Calu3 (cell line): ENCODE measurements at regions not wholly inside any gene's neighbourhood (a gene's known extent, or its start where the extent isn't known, plus 50 kb on each side); places are given as distances from the start of the nearest gene placed in this dataset.

Source experiments
- BruUV-seq: library from RNA; stranded (reverse); fragments of 400-500 nt; replicated peaks from 2 replicates; lab custom pipeline; 2021; lab: Mats Ljungman, UMichigan
- CTCF ChIA-PET: fragments of 300-600 bp; sonication (Branson Sonifier 250); formaldehyde crosslinking; loops from one replicate; lab custom pipeline; 2022; ENCODE audit warnings: antibody characterized with exemption; lab: Charles Lee
- DNase-seq: peaks from one replicate; pipeline ENCODE4 v3.0.0; 2022
- H3K27ac Mint-ChIP-seq: one replicate; pipeline ENCODE4 v1.8.0; 2022; ENCODE audit warnings: mixed read lengths; ENCODE audit not compliant: unreplicated experiment
- H3K27me3 Mint-ChIP-seq: one replicate; pipeline ENCODE4 v1.8.0; 2022; ENCODE audit warnings: mixed read lengths; ENCODE audit not compliant: unreplicated experiment
- H3K36me3 Mint-ChIP-seq: one replicate; pipeline ENCODE4 v1.8.0; 2022; ENCODE audit warnings: mild to moderate bottlenecking, moderate library complexity, mixed read lengths; ENCODE audit not compliant: insufficient read depth, unreplicated experiment
- H3K4me1 Mint-ChIP-seq: one replicate; pipeline ENCODE4 v1.8.0; 2022; ENCODE audit warnings: mild to moderate bottlenecking, low read depth, mixed read lengths; ENCODE audit not compliant: unreplicated experiment
- H3K4me3 Mint-ChIP-seq: one replicate; pipeline ENCODE4 v1.8.0; 2022; ENCODE audit warnings: mild to moderate bottlenecking, low read depth, moderate library complexity, mixed read lengths; ENCODE audit not compliant: unreplicated experiment
- H3K9me3 Mint-ChIP-seq: one replicate; pipeline ENCODE4 v1.8.0; 2022; ENCODE audit warnings: low read depth, mixed read lengths; ENCODE audit not compliant: unreplicated experiment
- intact Hi-C: fragments of 100-400 bp; cut with micrococcal nuclease; formaldehyde crosslinking; loops from one replicate; pipeline ENCODE4 v1.10.0; 2022; ENCODE audit not compliant: unreplicated experiment
- TF ChIP-seq, protein P1 (sequence below): fragments of 200-600 bp; IDR thresholded peaks from one replicate; pipeline ENCODE4 v1.8.0; 2022; ENCODE audit warnings: antibody characterized with exemption; ENCODE audit not compliant: unreplicated experiment

DNA sequence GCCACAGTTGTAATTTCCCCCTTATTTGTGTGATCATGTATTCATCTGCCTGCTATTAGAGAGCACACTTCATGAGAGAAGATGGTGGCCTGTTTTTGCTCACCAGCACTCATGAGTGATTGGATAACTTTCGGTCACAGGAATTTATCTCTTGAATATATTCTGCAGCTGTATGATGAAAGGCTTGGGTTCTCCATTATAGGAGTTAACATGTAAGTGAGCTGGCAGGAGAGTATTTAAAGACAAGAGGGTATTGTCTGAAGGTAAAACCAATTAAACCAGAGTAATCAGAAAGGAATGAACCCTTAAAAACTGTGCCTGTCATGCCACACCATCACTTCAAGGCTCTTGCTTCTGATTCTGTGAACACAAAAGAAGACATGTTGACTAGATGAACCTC is 574.9 kb upstream of the CAMK1G start:
- CTCF ChIA-PET = interaction anchor here (0.6 kb wide), 1 partner anchor 666 kb away, joined by 4 read pairs; no protein-coding TSS in a partner anchor
- H3K27me3 Mint-ChIP-seq = peaks cover 12% of the 10 kb centered on the region
- no peaks in the 10 kb centered on the region for H3K36me3 Mint-ChIP-seq
- TF ChIP-seq, protein P1, sequence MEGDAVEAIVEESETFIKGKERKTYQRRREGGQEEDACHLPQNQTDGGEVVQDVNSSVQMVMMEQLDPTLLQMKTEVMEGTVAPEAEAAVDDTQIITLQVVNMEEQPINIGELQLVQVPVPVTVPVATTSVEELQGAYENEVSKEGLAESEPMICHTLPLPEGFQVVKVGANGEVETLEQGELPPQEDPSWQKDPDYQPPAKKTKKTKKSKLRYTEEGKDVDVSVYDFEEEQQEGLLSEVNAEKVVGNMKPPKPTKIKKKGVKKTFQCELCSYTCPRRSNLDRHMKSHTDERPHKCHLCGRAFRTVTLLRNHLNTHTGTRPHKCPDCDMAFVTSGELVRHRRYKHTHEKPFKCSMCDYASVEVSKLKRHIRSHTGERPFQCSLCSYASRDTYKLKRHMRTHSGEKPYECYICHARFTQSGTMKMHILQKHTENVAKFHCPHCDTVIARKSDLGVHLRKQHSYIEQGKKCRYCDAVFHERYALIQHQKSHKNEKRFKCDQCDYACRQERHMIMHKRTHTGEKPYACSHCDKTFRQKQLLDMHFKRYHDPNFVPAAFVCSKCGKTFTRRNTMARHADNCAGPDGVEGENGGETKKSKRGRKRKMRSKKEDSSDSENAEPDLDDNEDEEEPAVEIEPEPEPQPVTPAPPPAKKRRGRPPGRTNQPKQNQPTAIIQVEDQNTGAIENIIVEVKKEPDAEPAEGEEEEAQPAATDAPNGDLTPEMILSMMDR = no peak
- intact Hi-C loops = loop anchor here (10.0 kb wide), 1 partner anchor 354 kb away; no protein-coding TSS in a partner anchor
- peaks cover 6% of the 10 kb centered on the region for H3K9me3 Mint-ChIP-seq
- BruUV-seq = no TSS peak
- no peak for DNase-seq
- H3K4me3 Mint-ChIP-seq = no peak overlapping the region
- H3K27ac Mint-ChIP-seq = no peak overlapping the region
- H3K4me1 Mint-ChIP-seq = no peaks in the 10 kb centered on the region

DNA sequence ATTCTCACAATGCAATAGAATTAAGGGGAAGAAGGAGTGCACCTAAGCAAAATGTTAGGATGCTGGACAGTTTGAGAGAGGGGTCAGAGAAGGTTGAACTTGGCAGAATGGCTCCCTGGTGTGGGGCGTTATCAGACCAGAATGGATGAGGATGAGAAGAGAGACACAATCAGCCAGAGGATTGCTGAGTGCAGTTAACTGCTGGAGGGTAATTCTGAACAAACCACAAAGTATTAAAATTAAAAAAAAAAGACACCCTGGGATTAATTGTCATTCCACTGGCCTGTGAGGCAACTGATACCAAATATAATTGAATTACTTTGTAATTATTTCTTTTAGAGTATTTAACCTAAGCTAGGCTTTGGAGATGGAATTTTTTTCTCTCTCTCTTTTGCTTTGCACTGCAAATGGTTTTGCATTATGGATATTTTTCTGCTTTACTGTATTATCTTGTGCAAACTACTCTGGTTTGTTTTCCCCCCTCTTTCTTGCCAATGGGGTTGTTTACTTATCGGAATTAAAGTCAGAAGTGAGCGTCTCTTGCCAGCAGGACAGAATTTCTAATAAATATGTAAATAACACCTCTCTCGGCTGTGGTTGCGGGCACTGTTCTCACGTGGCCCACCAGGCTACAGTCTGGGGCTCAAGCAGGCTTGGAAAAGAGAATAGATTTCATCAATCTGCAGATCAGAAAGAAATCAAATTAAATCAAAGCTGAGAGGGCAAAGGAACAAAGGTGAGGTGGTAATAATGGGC is 572.9 kb upstream of the CAMK1G start:
- Mint-ChIP-seq H3K9me3 (peaks cover 11% of the 10 kb centered on the region), H3K4me3 (no peak overlapping the region), H3K27ac (no peak overlapping the region), H3K36me3 (no peaks in the 10 kb centered on the region), H3K4me1 (no peaks in the 10 kb centered on the region), H3K27me3 (peaks cover 8% of the 10 kb centered on the region)
- intact Hi-C loops = no loop called here
- BruUV-seq = no TSS peak
- no peak for DNase-seq
- CTCF ChIA-PET = no interaction called here
- TF ChIP-seq, protein P1 = no peak

DNA sequence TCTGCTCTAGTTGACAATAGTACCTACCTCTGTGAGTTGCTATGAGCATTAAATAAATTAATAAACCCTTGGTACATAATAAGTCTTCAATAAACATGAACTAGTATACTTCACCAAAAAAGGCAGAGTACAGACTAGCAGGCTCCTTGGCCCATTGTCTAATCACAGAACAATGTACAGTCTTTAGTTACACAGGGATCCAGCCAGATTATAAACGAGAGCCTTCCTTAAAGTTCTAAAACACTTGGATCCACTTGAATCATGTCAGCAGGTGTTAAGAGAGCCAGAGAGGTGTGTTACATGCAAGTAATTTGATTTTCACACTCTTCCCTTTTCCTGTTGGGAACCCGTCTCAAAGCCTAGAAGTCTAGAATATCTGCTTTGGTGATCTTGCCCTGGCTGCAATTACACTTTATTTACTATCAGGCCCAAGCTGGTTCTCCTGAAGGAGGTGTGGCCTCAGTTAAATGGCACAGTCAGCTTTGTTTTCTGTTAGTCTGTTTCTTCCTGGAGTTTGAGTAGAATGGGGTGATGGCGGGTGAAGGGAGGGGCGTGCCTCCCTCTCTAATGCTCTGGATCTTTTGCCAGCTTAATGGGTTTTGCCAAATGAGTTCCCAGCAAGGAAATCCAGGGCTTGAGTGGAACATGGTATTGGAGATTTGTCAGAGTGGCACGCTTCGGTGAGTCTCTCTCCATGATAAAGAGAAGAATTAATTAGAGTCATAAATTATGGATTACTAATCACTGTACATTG is 570.9 kb upstream of the CAMK1G start:
- BruUV-seq = no TSS peak
- TF ChIP-seq, protein P1 = no peak
- intact Hi-C loops = no loop called here
- no peaks in the 10 kb centered on the region for H3K27me3 Mint-ChIP-seq
- CTCF ChIA-PET = interaction anchor here (0.5 to 1.7 kb wide), 3 partner anchors 8 to 9 kb away, joined by 3 to 6 read pairs (median 3); no protein-coding TSS in a partner anchor
- no peak overlapping the region for H3K27ac Mint-ChIP-seq
- H3K9me3 Mint-ChIP-seq = peaks cover 14% of the 10 kb centered on the region
- no peak for DNase-seq
- no peaks in the 10 kb centered on the region for H3K36me3 Mint-ChIP-seq
- H3K4me1 Mint-ChIP-seq = no peaks in the 10 kb centered on the region
- no peak overlapping the region for H3K4me3 Mint-ChIP-seq

DNA sequence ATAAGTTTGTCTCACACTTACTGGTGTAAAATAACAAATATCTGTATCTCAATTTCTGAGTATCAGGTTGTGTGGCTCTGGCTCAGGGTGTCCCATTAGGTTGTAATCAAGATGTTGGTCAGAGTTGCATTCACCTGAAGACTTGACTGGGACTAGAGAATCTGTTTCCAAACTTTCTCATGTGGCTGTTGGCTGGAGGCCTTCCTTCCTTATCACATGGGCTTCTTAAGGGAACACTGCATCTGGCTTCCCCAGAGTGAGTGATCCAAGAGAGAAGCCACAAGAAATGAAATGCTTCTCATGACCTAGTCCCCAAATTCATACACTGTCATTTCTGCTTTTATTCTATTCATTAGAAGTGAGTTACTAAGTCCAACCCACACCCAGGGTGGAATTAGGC is 568.4 kb upstream of the CAMK1G start:
- Mint-ChIP-seq H3K4me3 (no peak overlapping the region), H3K9me3 (peaks cover 14% of the 10 kb centered on the region), H3K36me3 (no peaks in the 10 kb centered on the region), H3K27ac (no peak overlapping the region), H3K4me1 (no peaks in the 10 kb centered on the region), H3K27me3 (no peaks in the 10 kb centered on the region)
- TF ChIP-seq, protein P1 = no peak
- intact Hi-C loops = no loop called here
- CTCF ChIA-PET = no interaction called here
- DNase-seq = no peak
- BruUV-seq = no TSS peak
